HFFc6 (cell line): ENCODE measurements at regions not wholly inside any gene's neighbourhood (a gene's known extent, or its start where the extent isn't known, plus 50 kb on each side); places are given as distances from the start of the nearest gene placed in this dataset.

Experiments used
- DNase-seq: peaks from one replicate; pipeline ENCODE4 v3.0.0-alpha.2; 2018
- H3K27ac Mint-ChIP-seq: 2 replicates; pipeline ENCODE4 v1.8.0; 2020; ENCODE audit warnings: mild to moderate bottlenecking, mixed read lengths
- H3K27me3 Mint-ChIP-seq: 2 replicates; pipeline ENCODE4 v1.8.0; 2021; ENCODE audit warnings: mild to moderate bottlenecking, moderate library complexity, mixed read lengths; ENCODE audit not compliant: insufficient read depth
- H3K36me3 Mint-ChIP-seq: 2 replicates; pipeline ENCODE4 v1.8.0; 2021; ENCODE audit warnings: low read depth, mixed read lengths
- H3K4me1 Mint-ChIP-seq: 2 replicates; pipeline ENCODE4 v1.8.0; 2020; ENCODE audit warnings: low read depth, mixed read lengths
- H3K4me3 Mint-ChIP-seq: 2 replicates; pipeline ENCODE4 v1.8.0; 2020; ENCODE audit warnings: mild to moderate bottlenecking, moderate library complexity, mixed read lengths
- H3K9me3 Mint-ChIP-seq: 2 replicates; pipeline ENCODE4 v1.8.0; 2020; ENCODE audit warnings: mild to moderate bottlenecking, mixed read lengths
- TF ChIP-seq, protein P1 (sequence below): fragments of 200-600 bp; sonication (generic); IDR thresholded peaks from 2 replicates; pipeline ENCODE4 v1.5.0; 2021; ENCODE audit warnings: antibody characterized with exemption, mild to moderate bottlenecking

DNA sequence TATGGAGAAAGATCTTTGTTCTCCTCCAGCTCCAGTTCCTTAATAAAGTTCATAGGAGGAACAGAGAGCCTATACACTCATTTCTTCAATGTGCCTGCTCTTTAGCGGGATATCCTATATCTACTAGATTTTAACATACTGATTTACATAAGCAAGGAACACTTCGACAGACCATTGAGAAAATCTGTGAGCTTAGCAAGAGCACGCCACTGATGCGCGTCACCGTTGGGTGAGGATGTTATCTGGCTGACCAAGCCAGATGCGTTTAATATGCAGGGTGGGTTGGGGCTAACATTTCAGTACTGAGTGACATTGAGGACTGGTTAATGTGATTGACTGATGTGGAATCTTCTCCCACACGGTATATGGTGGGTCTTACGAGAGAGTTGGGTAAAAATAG, 233.4 kb downstream of the SOX4 start:
- Mint-ChIP-seq H3K36me3 (no peaks in the 10 kb centered on the region), H3K27ac (no peak overlapping the region), H3K9me3 (no peaks in the 10 kb centered on the region), H3K27me3 (no peaks in the 10 kb centered on the region; the same call in 1 of the 2 replicates), H3K4me3 (no peak overlapping the region), H3K4me1 (peaks cover 5% of the 10 kb centered on the region; the same call in 1 of the 2 replicates)
- TF ChIP-seq, protein P1, sequence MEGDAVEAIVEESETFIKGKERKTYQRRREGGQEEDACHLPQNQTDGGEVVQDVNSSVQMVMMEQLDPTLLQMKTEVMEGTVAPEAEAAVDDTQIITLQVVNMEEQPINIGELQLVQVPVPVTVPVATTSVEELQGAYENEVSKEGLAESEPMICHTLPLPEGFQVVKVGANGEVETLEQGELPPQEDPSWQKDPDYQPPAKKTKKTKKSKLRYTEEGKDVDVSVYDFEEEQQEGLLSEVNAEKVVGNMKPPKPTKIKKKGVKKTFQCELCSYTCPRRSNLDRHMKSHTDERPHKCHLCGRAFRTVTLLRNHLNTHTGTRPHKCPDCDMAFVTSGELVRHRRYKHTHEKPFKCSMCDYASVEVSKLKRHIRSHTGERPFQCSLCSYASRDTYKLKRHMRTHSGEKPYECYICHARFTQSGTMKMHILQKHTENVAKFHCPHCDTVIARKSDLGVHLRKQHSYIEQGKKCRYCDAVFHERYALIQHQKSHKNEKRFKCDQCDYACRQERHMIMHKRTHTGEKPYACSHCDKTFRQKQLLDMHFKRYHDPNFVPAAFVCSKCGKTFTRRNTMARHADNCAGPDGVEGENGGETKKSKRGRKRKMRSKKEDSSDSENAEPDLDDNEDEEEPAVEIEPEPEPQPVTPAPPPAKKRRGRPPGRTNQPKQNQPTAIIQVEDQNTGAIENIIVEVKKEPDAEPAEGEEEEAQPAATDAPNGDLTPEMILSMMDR, result no peak
- no peak for DNase-seq

DNA sequence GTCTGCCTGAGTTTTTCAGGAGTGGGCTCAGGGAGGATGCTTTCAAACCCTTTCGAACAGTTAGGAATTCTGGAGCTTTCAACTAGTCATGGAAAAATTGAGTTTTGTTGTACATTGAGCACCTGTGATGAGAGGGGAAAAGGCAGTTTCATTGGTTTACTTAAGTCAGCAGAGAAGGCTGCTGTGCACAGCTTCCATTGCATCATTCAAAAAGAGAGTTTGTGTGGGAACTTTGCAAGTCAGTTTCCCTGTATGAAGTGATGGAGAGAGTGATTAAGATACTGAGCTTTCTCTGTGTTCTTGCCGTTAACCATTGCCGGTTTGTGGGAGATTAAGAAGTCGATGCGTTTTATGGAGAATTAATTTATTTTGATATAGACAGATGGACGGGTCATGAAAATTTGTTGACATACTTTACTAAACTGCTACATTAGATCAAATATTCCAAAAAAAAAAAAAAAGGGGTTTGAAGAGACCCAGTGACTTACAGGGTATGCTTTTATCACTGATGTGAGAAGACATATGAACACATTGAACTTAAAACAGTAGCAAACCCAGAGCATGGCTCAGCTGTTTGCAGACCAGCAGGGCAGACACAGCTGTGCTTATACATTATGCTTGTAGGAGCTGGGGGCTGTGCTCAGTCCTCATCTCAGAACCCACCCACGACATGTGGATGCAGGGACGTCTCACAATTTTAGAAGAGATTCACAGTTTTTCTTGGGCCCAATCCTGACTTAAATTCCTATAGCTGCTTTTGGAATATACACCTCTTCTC, 234.1 kb downstream of the SOX4 start:
- DNase-seq, result no peak
- H3K9me3 Mint-ChIP-seq, result no peaks in the 10 kb centered on the region
- peaks cover 2% of the 10 kb centered on the region; the same call in 1 of the 2 replicates for H3K27me3 Mint-ChIP-seq
- H3K4me1 Mint-ChIP-seq, result peaks cover 5% of the 10 kb centered on the region; the same call in 1 of the 2 replicates
- no peak overlapping the region for H3K27ac Mint-ChIP-seq
- H3K36me3 Mint-ChIP-seq, result no peaks in the 10 kb centered on the region
- no peak overlapping the region for H3K4me3 Mint-ChIP-seq
- TF ChIP-seq, protein P1, result no peak

DNA sequence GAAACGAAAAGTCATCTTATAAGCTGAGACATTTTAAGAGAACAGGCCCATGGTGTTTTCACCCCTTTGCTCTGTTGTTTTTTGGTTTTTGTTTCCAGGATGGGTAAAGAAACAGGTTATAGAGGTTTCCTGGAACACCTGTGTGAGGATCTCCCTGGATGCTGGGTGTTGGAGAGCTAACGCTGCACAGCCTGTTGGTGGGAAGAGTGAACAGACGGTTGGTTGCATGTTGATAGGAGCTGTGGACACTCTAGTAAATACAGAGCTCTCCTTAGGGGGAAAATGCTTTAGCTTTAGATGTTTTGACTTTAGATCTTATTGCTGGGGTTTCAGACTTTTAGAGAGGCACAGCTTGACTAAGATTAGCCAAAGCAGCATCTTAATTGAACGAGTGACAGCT, 235.2 kb downstream of the SOX4 start:
- TF ChIP-seq, protein P1, result no peak
- Mint-ChIP-seq H3K4me1 (peaks cover 5% of the 10 kb centered on the region; the same call in 1 of the 2 replicates), H3K9me3 (no peaks in the 10 kb centered on the region), H3K27me3 (peaks cover 2% of the 10 kb centered on the region; the same call in 1 of the 2 replicates), H3K36me3 (no peaks in the 10 kb centered on the region), H3K27ac (no peak overlapping the region), H3K4me3 (no peak overlapping the region)
- no peak for DNase-seq

DNA sequence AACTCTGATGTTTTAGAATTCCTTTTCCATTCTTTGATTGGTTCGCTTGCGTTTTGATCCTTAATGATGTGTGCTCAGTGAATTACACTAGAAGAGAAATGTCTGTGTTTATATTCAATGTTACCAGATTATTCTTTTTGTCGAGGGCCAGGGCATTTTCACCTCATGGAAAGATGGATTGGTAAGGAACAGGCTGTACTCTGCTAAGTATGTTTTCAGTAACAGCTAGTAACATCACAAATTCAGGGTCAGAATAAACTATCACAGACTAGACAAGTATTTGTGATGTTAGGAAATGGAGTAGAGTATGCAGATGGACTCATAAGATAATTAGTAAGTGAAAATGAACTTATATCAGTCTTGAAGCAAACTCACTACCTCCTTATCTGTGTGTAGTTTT, 235.6 kb downstream of the SOX4 start:
- Mint-ChIP-seq H3K36me3 (no peaks in the 10 kb centered on the region), H3K9me3 (no peaks in the 10 kb centered on the region), H3K4me1 (peaks cover 5% of the 10 kb centered on the region; the same call in 1 of the 2 replicates), H3K27me3 (peaks cover 2% of the 10 kb centered on the region; the same call in 1 of the 2 replicates), H3K4me3 (no peak overlapping the region), H3K27ac (no peak overlapping the region)
- DNase-seq, result no peak
- TF ChIP-seq, protein P1, result no peak

DNA sequence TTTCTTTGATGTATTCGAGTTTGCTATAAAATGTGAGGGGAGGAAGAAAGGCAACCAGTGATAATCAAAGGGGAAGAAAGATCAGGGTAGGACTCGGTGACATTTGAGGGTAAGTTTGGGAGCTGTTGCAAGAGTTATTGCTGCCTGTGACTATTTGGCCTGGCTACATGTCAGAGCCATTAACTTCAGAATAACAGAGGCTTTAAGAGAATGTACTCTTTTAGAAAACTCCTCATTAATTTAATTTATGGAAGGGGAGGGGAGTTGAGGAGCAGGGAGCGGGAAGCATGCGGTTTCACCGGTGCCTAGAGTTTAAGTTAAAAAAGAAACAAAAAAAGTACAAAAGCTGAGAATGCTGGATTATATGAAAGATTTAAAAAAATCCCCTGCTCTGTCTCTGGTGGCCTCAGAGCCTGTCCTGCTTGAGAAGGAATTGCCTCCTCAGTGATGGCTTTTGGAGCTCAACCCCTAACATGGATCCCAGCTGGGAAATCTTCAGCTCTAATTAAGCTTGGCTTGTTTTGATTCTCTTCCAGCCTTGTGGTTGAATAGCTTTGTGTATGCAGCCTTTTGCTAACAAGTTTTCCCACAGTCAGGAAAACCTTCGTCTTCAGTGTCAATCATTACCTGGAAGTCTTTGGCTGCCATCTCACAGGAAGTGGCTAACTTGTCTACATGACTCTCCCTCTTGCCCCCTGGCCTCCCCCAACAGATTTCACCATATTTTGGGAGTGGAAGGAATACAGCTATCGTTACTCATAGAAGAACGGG, 238.2 kb downstream of the SOX4 start:
- TF ChIP-seq, protein P1, result no peak
- no peak overlapping the region for H3K27ac Mint-ChIP-seq
- H3K27me3 Mint-ChIP-seq, result peaks cover 4% of the 10 kb centered on the region; the same call in 1 of the 2 replicates
- no peak for DNase-seq
- H3K9me3 Mint-ChIP-seq, result no peaks in the 10 kb centered on the region
- peaks cover 6% of the 10 kb centered on the region; the same call in 1 of the 2 replicates for H3K4me1 Mint-ChIP-seq
- no peaks in the 10 kb centered on the region for H3K36me3 Mint-ChIP-seq
- H3K4me3 Mint-ChIP-seq, result no peak overlapping the region
